KG1 (cell line): ENCODE measurements at regions not wholly inside any gene's neighbourhood (a gene's known extent, or its start where the extent isn't known, plus 50 kb on each side); places are given as distances from the start of the nearest gene placed in this dataset.
"Not testable (repeated sequence)": the region's sequence is repeated elsewhere in the genome, so short reads cannot be mapped to it uniquely, and the experiment has no call there.

Experiments
- DNase-seq: peaks from one replicate; lab custom pipeline; 2025; lab: John Stamatoyannopoulos, UW

GRCh38 chr3:101950510-101950909 is 101.2 kb downstream of the NFKBIZ start:
- no peak for DNase-seq

GRCh38 chr3:101950985-101951733 is 101.8 kb downstream of the NFKBIZ start:
- no peak for DNase-seq

GRCh38 chr3:101954361-101954760 is 105.0 kb downstream of the NFKBIZ start:
- DNase-seq = no peak

GRCh38 chr3:101954936-101955335 is 105.6 kb downstream of the NFKBIZ start:
- DNase-seq = no peak

GRCh38 chr3:101962055-101962454 is 112.7 kb downstream of the NFKBIZ start:
- DNase-seq = no peak

- DNase-seq = no peak
Measured at GRCh38 chr3:101963902-101964362, 114.6 kb downstream of the NFKBIZ start.

- no peak for DNase-seq
Measured at GRCh38 chr3:101964861-101965260, 115.5 kb downstream of the NFKBIZ start.

- DNase-seq = no peak
Measured at GRCh38 chr3:101966226-101966625, 116.9 kb downstream of the NFKBIZ start.

GRCh38 chr3:101970212-101970611 is 120.9 kb downstream of the NFKBIZ start:
- no peak for DNase-seq

- DNase-seq = no peak
Measured at GRCh38 chr3:101970905-101971304, 121.6 kb downstream of the NFKBIZ start.

GRCh38 chr3:101972430-101973162 is 123.3 kb downstream of the NFKBIZ start:
- no peak for DNase-seq

GRCh38 chr3:101973163-101973505 is 123.8 kb downstream of the NFKBIZ start:
- DNase-seq = no peak

GRCh38 chr3:101975415-101975814 is 126.1 kb downstream of the NFKBIZ start:
- not testable (repeated sequence) for DNase-seq

GRCh38 chr3:101976473-101976872 is 127.2 kb downstream of the NFKBIZ start:
- DNase-seq = no peak

- no peak for DNase-seq
Measured at GRCh38 chr3:101978348-101978747, 129.0 kb downstream of the NFKBIZ start.

GRCh38 chr3:101979033-101979432 is 129.7 kb downstream of the NFKBIZ start:
- DNase-seq = no peak

- no peak for DNase-seq
Measured at GRCh38 chr3:101984356-101984755, 135.0 kb downstream of the NFKBIZ start.

- no peak for DNase-seq
Measured at GRCh38 chr3:101988596-101988995, 139.3 kb downstream of the NFKBIZ start.

- no peak for DNase-seq
Measured at GRCh38 chr3:101989578-101990200, 140.4 kb downstream of the NFKBIZ start.

GRCh38 chr3:101992863-101993262 is 143.5 kb downstream of the NFKBIZ start:
- DNase-seq = no peak

- DNase-seq = no peak
Measured at GRCh38 chr3:101994386-101994785, 145.1 kb downstream of the NFKBIZ start.

- no peak for DNase-seq
Measured at GRCh38 chr3:101995371-101996046, 146.2 kb downstream of the NFKBIZ start.
